ENCODE measurements at regions not wholly inside any gene's neighbourhood (a gene's known extent, or its start where the extent isn't known, plus 50 kb on each side); places are given as distances from the start of the nearest gene placed in this dataset.

DNA sequence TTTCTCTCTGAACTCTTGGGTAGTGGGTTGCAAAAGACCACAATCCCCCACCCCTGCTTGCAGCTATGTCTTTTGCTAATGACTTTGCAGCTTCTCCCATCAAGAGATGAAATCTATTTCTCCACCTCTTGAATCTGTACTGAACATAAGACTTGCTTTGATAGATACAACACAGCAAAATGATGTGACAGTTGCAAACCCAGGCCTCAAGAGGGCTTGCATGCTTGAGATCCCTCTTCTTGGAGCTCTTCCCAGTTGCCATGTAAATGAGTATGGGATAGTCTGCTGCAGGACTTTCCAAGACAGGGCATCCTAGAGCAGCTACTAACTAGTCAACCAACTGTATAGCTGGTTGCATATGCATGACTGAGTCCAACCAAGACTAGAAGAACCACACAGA is 783.6 kb downstream of the PDCD6IP start:
- ChIA-PET POLR2A (no interaction called here), RAD21 (ENCODE audit: unreplicated experiment) (no interaction called here), CTCF (no interaction called here), SMC1A (ENCODE audit: uncharacterized antibody, unreplicated experiment) (interaction anchor here (1.9 kb wide), 1 partner anchor 26 kb away, joined by 4 read pairs; no protein-coding TSS in a partner anchor)
- no peaks in the 10 kb centered on the region for H3K36me3 ChIP-seq (ENCODE audit: control insufficient read depth in 2 of 2, insufficient read depth in 2 of 2, low read length in 1 of 2)
- H3K4me2 ChIP-seq (ENCODE audit: control insufficient read depth, insufficient read depth) = no peak overlapping the region
- no peak overlapping the region for H2AFZ ChIP-seq (ENCODE audit: control insufficient read depth, low read depth, low read length)
- H3K27me3 ChIP-seq (replicated peaks in 1 of 2; ENCODE audit: control insufficient read depth in 2 of 2, insufficient read depth in 2 of 2, low read length in 1 of 2) = no peaks in the 10 kb centered on the region
- no peak overlapping the region for H3K9ac ChIP-seq (ENCODE audit: control insufficient read depth, insufficient read depth, low read length)
- no TSS peak for BruUV-seq (replicated peaks)
- no peak overlapping the region for H3K4me3 ChIP-seq
- FAIRE-seq (no peak), ATAC-seq (no peak), DNase-seq (ENCODE audit: low read depth, low spot score) (no peak)
- TF ChIP-seq YBX1 (IDR thresholded peaks at IDR 0.05) (no peak), TCF7 (IDR thresholded peaks at IDR 0.05; ENCODE audit: borderline replicate concordance) (no peak), ZNF274 (IDR thresholded peaks at IDR 0.05; ENCODE audit: insufficient read depth, insufficient read length) (no peak), CREM (IDR thresholded peaks at IDR 0.05; ENCODE audit: low read depth) (no peak), HDGF (IDR thresholded peaks at IDR 0.05) (no peak), PML (IDR thresholded peaks at IDR 0.05; ENCODE audit: low read length) (no peak)
- TF ChIP-seq, protein P1, sequence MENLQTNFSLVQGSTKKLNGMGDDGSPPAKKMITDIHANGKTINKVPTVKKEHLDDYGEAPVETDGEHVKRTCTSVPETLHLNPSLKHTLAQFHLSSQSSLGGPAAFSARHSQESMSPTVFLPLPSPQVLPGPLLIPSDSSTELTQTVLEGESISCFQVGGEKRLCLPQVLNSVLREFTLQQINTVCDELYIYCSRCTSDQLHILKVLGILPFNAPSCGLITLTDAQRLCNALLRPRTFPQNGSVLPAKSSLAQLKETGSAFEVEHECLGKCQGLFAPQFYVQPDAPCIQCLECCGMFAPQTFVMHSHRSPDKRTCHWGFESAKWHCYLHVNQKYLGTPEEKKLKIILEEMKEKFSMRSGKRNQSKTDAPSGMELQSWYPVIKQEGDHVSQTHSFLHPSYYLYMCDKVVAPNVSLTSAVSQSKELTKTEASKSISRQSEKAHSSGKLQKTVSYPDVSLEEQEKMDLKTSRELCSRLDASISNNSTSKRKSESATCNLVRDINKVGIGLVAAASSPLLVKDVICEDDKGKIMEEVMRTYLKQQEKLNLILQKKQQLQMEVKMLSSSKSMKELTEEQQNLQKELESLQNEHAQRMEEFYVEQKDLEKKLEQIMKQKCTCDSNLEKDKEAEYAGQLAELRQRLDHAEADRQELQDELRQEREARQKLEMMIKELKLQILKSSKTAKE (IDR thresholded peaks at IDR 0.05; ENCODE audit: low read depth, poor library complexity, severe bottlenecking) = no peak
- intact Hi-C loops (cut with micrococcal nuclease; ENCODE audit: unreplicated experiment) (no loop called here), in situ Hi-C loops (cut with MboI) (no loop called here)
- H3K79me2 ChIP-seq (ENCODE audit: control insufficient read depth, insufficient read depth, low read length) = no peaks in the 10 kb centered on the region
- no peaks in the 10 kb centered on the region for H4K20me1 ChIP-seq (ENCODE audit: control insufficient read depth, insufficient read depth)
- no peaks in the 10 kb centered on the region for H3K9me3 ChIP-seq (replicated peaks; ENCODE audit: control insufficient read depth, insufficient read depth, low read length)
- H3K27ac ChIP-seq (ENCODE audit: control insufficient read depth, insufficient read depth) = no peak overlapping the region
- H3K4me1 ChIP-seq (ENCODE audit: control insufficient read depth, insufficient read depth, low read length) = no peaks in the 10 kb centered on the region

DNA sequence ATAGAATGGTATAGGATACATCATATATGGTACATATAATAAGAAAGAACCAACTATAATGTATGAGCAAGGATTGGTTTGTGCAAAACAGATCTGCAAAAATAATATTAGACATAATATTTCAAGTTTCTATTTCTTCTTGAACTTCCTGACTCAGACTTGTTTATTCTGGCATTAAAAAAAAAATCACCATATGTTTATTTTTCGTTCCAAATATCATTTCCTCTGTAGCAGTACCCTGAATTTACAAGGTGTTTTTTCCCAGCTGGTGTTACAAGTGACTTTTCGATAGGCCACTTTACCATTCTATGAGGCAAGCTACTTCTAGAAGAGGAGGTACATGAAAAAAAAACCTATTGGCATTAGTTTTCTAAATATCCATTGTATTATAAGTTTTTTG is 785.0 kb downstream of the PDCD6IP start:
- FAIRE-seq (no peak), DNase-seq (ENCODE audit: low read depth, low spot score) (no peak), ATAC-seq (no peak)
- Histone ChIP-seq H3K27me3 (replicated peaks in 1 of 2; ENCODE audit: control insufficient read depth in 2 of 2, insufficient read depth in 2 of 2, low read length in 1 of 2) (no peaks in the 10 kb centered on the region), H3K79me2 (ENCODE audit: control insufficient read depth, insufficient read depth, low read length) (no peaks in the 10 kb centered on the region), H3K36me3 (ENCODE audit: control insufficient read depth in 2 of 2, insufficient read depth in 2 of 2, low read length in 1 of 2) (no peaks in the 10 kb centered on the region), H3K27ac (ENCODE audit: control insufficient read depth, insufficient read depth) (no peak overlapping the region), H4K20me1 (ENCODE audit: control insufficient read depth, insufficient read depth) (no peaks in the 10 kb centered on the region), H3K9me3 (replicated peaks; ENCODE audit: control insufficient read depth, insufficient read depth, low read length) (no peaks in the 10 kb centered on the region), H3K4me1 (ENCODE audit: control insufficient read depth, insufficient read depth, low read length) (no peaks in the 10 kb centered on the region), H2AFZ (ENCODE audit: control insufficient read depth, low read depth, low read length) (no peak overlapping the region), H3K9ac (ENCODE audit: control insufficient read depth, insufficient read depth, low read length) (no peak overlapping the region), H3K4me3 (no peak overlapping the region), H3K4me2 (ENCODE audit: control insufficient read depth, insufficient read depth) (no peak overlapping the region)
- ChIA-PET RAD21 (ENCODE audit: unreplicated experiment) (no interaction called here), SMC1A (ENCODE audit: uncharacterized antibody, unreplicated experiment) (no interaction called here), POLR2A (no interaction called here), CTCF (no interaction called here)
- 19% methylated on average over 2 of the region's 2 CpGs for WGBS (ENCODE audit: insufficient coverage, insufficient replicate concordance, low lambda C conversion rate, missing lambda C conversion rate)
- intact Hi-C loops (cut with micrococcal nuclease; ENCODE audit: unreplicated experiment) (no loop called here), in situ Hi-C loops (cut with MboI) (no loop called here)
- no TSS peak for BruUV-seq (replicated peaks)
- TF ChIP-seq, protein P2, sequence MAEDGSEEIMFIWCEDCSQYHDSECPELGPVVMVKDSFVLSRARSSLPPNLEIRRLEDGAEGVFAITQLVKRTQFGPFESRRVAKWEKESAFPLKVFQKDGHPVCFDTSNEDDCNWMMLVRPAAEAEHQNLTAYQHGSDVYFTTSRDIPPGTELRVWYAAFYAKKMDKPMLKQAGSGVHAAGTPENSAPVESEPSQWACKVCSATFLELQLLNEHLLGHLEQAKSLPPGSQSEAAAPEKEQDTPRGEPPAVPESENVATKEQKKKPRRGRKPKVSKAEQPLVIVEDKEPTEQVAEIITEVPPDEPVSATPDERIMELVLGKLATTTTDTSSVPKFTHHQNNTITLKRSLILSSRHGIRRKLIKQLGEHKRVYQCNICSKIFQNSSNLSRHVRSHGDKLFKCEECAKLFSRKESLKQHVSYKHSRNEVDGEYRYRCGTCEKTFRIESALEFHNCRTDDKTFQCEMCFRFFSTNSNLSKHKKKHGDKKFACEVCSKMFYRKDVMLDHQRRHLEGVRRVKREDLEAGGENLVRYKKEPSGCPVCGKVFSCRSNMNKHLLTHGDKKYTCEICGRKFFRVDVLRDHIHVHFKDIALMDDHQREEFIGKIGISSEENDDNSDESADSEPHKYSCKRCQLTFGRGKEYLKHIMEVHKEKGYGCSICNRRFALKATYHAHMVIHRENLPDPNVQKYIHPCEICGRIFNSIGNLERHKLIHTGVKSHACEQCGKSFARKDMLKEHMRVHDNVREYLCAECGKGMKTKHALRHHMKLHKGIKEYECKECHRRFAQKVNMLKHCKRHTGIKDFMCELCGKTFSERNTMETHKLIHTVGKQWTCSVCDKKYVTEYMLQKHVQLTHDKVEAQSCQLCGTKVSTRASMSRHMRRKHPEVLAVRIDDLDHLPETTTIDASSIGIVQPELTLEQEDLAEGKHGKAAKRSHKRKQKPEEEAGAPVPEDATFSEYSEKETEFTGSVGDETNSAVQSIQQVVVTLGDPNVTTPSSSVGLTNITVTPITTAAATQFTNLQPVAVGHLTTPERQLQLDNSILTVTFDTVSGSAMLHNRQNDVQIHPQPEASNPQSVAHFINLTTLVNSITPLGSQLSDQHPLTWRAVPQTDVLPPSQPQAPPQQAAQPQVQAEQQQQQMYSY (CRISPR knock-in tag; IDR thresholded peaks at IDR 0.05) = no peak
- TF ChIP-seq IKZF2 (IDR thresholded peaks at IDR 0.05) (no peak), NBN (IDR thresholded peaks at IDR 0.05) (no peak), POLR2AphosphoS5 (IDR thresholded peaks at IDR 0.05; ENCODE audit: low read length) (no peak), SREBF2 (IDR thresholded peaks at IDR 0.05; ENCODE audit: low read length) (no peak), CBX5 (IDR thresholded peaks at IDR 0.05; ENCODE audit: low read depth) (no peak), NFXL1 (IDR thresholded peaks at IDR 0.05; ENCODE audit: borderline replicate concordance) (no peak)
- TF ChIP-seq, protein P3, sequence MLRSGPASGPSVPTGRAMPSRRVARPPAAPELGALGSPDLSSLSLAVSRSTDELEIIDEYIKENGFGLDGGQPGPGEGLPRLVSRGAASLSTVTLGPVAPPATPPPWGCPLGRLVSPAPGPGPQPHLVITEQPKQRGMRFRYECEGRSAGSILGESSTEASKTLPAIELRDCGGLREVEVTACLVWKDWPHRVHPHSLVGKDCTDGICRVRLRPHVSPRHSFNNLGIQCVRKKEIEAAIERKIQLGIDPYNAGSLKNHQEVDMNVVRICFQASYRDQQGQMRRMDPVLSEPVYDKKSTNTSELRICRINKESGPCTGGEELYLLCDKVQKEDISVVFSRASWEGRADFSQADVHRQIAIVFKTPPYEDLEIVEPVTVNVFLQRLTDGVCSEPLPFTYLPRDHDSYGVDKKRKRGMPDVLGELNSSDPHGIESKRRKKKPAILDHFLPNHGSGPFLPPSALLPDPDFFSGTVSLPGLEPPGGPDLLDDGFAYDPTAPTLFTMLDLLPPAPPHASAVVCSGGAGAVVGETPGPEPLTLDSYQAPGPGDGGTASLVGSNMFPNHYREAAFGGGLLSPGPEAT (IDR thresholded peaks at IDR 0.05; ENCODE audit: low read depth) = no peak
